Neural progenitor cell (in vitro differentiated cells): ENCODE measurements at regions not wholly inside any gene's neighbourhood (a gene's known extent, or its start where the extent isn't known, plus 50 kb on each side); places are given as distances from the start of the nearest gene placed in this dataset.

Experiments
- DNase-seq: peaks from one replicate; pipeline ENCODE4 v3.0.0-alpha.2; 2016; ENCODE audit warnings: low spot score
- H2AFZ ChIP-seq: fragments of 200-600 bp; sonication (generic); replicated peaks from 2 replicates; pipeline ENCODE4 v1.6.1; 2016; ENCODE audit warnings: antibody characterized with exemption
- H3F3A ChIP-seq: fragments of 200-600 bp; sonication (generic); 2 replicates; pipeline ENCODE4 v1.6.1; 2016; ENCODE audit warnings: antibody characterized with exemption, low read depth
- H3K27ac ChIP-seq: fragments of 200-600 bp; sonication (generic); 2 replicates; pipeline ENCODE4 v1.5.1; 2016; ENCODE audit warnings: mild to moderate bottlenecking
- H3K27me3 ChIP-seq: fragments of 200-600 bp; sonication (generic); 2 replicates; pipeline ENCODE4 v1.6.1; 2016; ENCODE audit warnings: mild to moderate bottlenecking, moderate library complexity
- H3K36me3 ChIP-seq: fragments of 200-600 bp; sonication (generic); 2 replicates; pipeline ENCODE4 v1.5.1; 2016
- H3K4me1 ChIP-seq: fragments of 200-600 bp; sonication (generic); 2 replicates; pipeline ENCODE4 v1.6.1; 2016; ENCODE audit warnings: mixed run types
- H3K4me2 ChIP-seq: fragments of 200-600 bp; sonication (generic); 2 replicates; pipeline ENCODE4 v1.6.1; 2016
- H3K4me3 ChIP-seq: fragments of 200-600 bp; sonication (generic); 2 replicates; pipeline ENCODE4 v1.5.1; 2016
- H3K79me2 ChIP-seq: fragments of 200-600 bp; sonication (generic); 2 replicates; pipeline ENCODE4 v1.6.1; 2016; ENCODE audit warnings: low read depth
- H3K9ac ChIP-seq: fragments of 200-600 bp; sonication (generic); 2 replicates; pipeline ENCODE4 v1.6.1; 2016
- H3K9me3 ChIP-seq: fragments of 200-600 bp; sonication (generic); 2 replicates; pipeline ENCODE4 v1.5.1; 2016; ENCODE audit warnings: low read depth
- H4K20me1 ChIP-seq: fragments of 200-600 bp; sonication (generic); 2 replicates; pipeline ENCODE4 v1.6.1; 2016; ENCODE audit warnings: low read depth
- H3K27ac Mint-ChIP-seq: 3 replicates; pipeline ENCODE4 v1.8.0; 2021; ENCODE audit warnings: mixed read lengths
- H3K27me3 Mint-ChIP-seq: 2 replicates; pipeline ENCODE4 v1.8.0; 2022; ENCODE audit warnings: low read depth, mild to moderate bottlenecking, inconsistent platforms, moderate library complexity, mixed read lengths; ENCODE audit not compliant: insufficient read depth
- H3K36me3 Mint-ChIP-seq: 3 replicates; pipeline ENCODE4 v1.8.0; 2021; ENCODE audit warnings: mixed read lengths
- H3K4me1 Mint-ChIP-seq: 3 replicates; pipeline ENCODE4 v1.8.0; 2021; ENCODE audit warnings: mixed read lengths
- H3K4me3 Mint-ChIP-seq: 3 replicates; pipeline ENCODE4 v1.8.0; 2021; ENCODE audit warnings: mild to moderate bottlenecking, moderate library complexity, mixed read lengths
- H3K9me3 Mint-ChIP-seq: 3 replicates; pipeline ENCODE4 v1.8.0; 2020; ENCODE audit warnings: mixed read lengths
- EZH2 ChIP-seq: fragments of 200-600 bp; sonication (generic); IDR thresholded peaks from 2 replicates; pipeline ENCODE4 v1.6.1; 2017; ENCODE audit warnings: antibody characterized with exemption, mild to moderate bottlenecking, moderate library complexity
- EZH2phosphoT487 ChIP-seq: fragments of 200-600 bp; sonication (generic); IDR thresholded peaks from 2 replicates; pipeline ENCODE4 v1.6.1; 2017; ENCODE audit warnings: antibody characterized with exemption
- TF ChIP-seq, protein P1 (sequence below): fragments of 200-600 bp; sonication (generic); IDR thresholded peaks from 2 replicates; pipeline ENCODE4 v1.5.1; 2017; ENCODE audit warnings: antibody characterized with exemption, mild to moderate bottlenecking

DNA sequence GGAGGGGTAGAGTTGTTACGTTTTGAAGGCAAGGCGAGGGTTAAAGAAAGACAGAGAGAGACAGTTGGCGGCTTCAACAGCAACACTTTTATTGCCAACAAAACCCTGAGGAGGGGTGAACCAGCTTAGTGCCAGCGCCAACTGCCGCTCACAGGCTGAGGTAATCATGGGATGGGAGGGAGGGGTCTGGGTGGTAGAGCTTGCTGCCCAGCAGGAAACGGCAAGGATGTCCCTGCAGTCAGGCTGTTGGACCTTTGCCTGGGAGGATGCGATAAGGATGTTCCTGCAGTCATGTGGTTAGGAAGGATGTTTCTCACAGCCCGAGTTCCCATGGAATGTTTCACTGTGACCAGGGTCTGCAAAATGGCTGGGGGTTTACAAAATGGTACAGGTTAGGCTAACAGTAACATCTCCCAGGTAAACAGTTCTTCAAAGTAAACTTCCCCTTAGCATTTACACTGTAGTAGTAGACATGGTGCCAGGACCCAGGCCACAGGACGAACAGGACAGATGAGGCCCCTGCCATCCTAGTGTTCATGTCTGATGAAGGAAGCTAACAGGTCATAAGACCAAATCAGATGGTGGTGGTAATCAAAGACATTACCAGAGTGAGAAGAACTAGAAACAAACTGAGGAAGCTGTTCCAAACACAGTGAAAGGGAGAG is 647.3 kb upstream of the DEFB115 start:
- Histone ChIP-seq H3K4me2 (no peak overlapping the region), H3K4me1 (no peaks in the 10 kb centered on the region), H3K27ac (no peak overlapping the region), H3K4me3 (no peak overlapping the region), H3K9ac (no peak overlapping the region), H3K9me3 (peaks cover 19% of the 10 kb centered on the region), H3K36me3 (no peaks in the 10 kb centered on the region), H4K20me1 (no peaks in the 10 kb centered on the region), H2AFZ (no peak overlapping the region), H3F3A (no peaks in the 10 kb centered on the region), H3K27me3 (no peaks in the 10 kb centered on the region), H3K79me2 (no peaks in the 10 kb centered on the region)
- no peaks in the 10 kb centered on the region for H3K27me3 Mint-ChIP-seq
- peaks cover 56% of the 10 kb centered on the region for H3K9me3 Mint-ChIP-seq
- no peaks in the 10 kb centered on the region for H3K36me3 Mint-ChIP-seq
- H3K4me1 Mint-ChIP-seq, result no peaks in the 10 kb centered on the region
- DNase-seq, result no peak
- no peak overlapping the region for H3K27ac Mint-ChIP-seq
- no peak overlapping the region for H3K4me3 Mint-ChIP-seq
- TF ChIP-seq, protein P1, sequence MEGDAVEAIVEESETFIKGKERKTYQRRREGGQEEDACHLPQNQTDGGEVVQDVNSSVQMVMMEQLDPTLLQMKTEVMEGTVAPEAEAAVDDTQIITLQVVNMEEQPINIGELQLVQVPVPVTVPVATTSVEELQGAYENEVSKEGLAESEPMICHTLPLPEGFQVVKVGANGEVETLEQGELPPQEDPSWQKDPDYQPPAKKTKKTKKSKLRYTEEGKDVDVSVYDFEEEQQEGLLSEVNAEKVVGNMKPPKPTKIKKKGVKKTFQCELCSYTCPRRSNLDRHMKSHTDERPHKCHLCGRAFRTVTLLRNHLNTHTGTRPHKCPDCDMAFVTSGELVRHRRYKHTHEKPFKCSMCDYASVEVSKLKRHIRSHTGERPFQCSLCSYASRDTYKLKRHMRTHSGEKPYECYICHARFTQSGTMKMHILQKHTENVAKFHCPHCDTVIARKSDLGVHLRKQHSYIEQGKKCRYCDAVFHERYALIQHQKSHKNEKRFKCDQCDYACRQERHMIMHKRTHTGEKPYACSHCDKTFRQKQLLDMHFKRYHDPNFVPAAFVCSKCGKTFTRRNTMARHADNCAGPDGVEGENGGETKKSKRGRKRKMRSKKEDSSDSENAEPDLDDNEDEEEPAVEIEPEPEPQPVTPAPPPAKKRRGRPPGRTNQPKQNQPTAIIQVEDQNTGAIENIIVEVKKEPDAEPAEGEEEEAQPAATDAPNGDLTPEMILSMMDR, result no peak
- no peak for TF ChIP-seq EZH2phosphoT487
- no peak for TF ChIP-seq EZH2

DNA sequence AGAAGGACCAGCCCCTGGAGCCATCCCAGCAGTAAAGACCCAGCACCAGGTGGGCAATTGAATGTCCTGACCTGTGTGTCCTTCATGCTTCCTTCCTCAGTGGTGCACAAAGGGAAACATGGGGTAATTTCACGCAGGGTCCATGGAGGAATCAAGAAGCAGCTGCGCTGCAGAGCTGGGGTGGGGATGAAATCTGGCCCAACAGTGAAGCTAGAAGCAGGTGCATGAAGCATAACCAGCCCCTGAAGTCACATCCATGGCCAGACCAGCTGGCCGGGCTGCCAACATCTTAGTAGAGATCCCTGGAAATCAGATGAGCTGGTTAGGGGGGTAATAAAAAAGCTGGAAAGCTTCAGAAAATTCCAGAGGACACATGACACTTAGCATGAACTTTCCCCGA is 646.7 kb upstream of the DEFB115 start:
- no peak overlapping the region for H3K27ac Mint-ChIP-seq
- Histone ChIP-seq H3K36me3 (no peaks in the 10 kb centered on the region), H3F3A (no peaks in the 10 kb centered on the region), H3K4me1 (no peaks in the 10 kb centered on the region), H3K9me3 (peaks cover 13% of the 10 kb centered on the region), H3K9ac (no peak overlapping the region), H3K27ac (no peak overlapping the region), H4K20me1 (no peaks in the 10 kb centered on the region), H3K79me2 (no peaks in the 10 kb centered on the region), H3K4me2 (no peak overlapping the region), H2AFZ (no peak overlapping the region), H3K4me3 (no peak overlapping the region), H3K27me3 (no peaks in the 10 kb centered on the region)
- no peak overlapping the region for H3K4me3 Mint-ChIP-seq
- peaks cover 3% of the 10 kb centered on the region for H3K27me3 Mint-ChIP-seq
- H3K36me3 Mint-ChIP-seq, result no peaks in the 10 kb centered on the region
- no peak for DNase-seq
- peaks cover 60% of the 10 kb centered on the region for H3K9me3 Mint-ChIP-seq
- TF ChIP-seq, protein P1, result no peak
- no peak for TF ChIP-seq EZH2
- TF ChIP-seq EZH2phosphoT487, result no peak
- no peaks in the 10 kb centered on the region for H3K4me1 Mint-ChIP-seq

DNA sequence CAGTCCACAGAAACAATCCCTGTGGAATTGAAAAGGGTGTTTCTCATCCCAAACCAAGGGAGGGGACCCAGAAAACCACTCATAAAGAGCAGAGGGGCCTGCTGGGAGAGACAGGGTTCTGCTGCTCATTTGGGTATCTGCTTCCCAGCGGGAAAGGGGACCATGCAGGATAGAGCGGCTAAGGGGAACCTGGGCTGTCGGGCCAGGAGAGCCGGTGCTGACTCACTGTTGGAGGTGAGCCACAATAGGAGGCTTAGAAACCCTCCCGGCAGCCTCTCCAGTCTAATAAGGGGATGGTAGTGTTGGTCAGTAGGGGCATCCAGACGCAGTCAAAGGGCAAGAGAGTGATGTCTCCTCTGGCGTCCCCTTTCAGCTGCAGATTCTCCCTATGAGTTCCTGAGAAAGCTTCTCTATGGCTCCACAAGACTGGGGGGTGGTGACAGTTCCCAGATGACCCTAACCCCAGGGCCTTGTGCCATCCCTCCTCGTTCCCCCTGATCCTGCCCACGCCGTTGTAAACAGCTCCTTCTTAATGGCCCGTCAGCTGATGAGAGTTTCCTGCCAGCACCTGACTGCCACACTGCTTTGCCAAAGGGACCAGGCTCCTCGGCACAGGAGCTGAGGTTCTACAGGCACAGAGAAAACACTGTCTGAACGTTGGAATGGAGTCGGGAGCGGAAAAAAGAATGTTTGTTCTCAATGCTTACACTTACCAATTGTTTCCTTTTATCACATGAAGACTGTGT is 646.1 kb upstream of the DEFB115 start:
- Histone ChIP-seq H3K9ac (no peak overlapping the region), H3K9me3 (peaks cover 12% of the 10 kb centered on the region), H3K4me2 (no peak overlapping the region), H3K4me1 (no peaks in the 10 kb centered on the region), H3K27ac (no peak overlapping the region), H3K36me3 (no peaks in the 10 kb centered on the region), H3K79me2 (no peaks in the 10 kb centered on the region), H3K27me3 (no peaks in the 10 kb centered on the region), H2AFZ (no peak overlapping the region), H3K4me3 (no peak overlapping the region), H3F3A (no peaks in the 10 kb centered on the region), H4K20me1 (no peaks in the 10 kb centered on the region)
- no peak overlapping the region for H3K4me3 Mint-ChIP-seq
- no peaks in the 10 kb centered on the region for H3K4me1 Mint-ChIP-seq
- no peak overlapping the region for H3K27ac Mint-ChIP-seq
- no peaks in the 10 kb centered on the region for H3K36me3 Mint-ChIP-seq
- H3K27me3 Mint-ChIP-seq, result peaks cover 3% of the 10 kb centered on the region
- peaks cover 59% of the 10 kb centered on the region for H3K9me3 Mint-ChIP-seq
- TF ChIP-seq, protein P1, result no peak
- TF ChIP-seq EZH2phosphoT487 (no peak), EZH2 (no peak)
- no peak for DNase-seq
